Ovary (tissue), 7 donors: ENCODE measurements at regions not wholly inside any gene's neighbourhood (a gene's known extent, or its start where the extent isn't known, plus 50 kb on each side); places are given as distances from the start of the nearest gene placed in this dataset.

Experiments used
- DNase-seq, 5 donors: peaks; one replicate each; pipeline ENCODE4 v3.0.0-alpha.2; 2019 to 2020
- H3K27ac ChIP-seq, 2 donors: fragments of 200-600 bp; one replicate each; pipeline versions ENCODE4 v1.5.1 to v1.8.0; 2019 to 2022
- H3K27me3 ChIP-seq: fragments of 200-600 bp; one replicate; pipeline ENCODE4 v1.8.0; 2022
- H3K36me3 ChIP-seq: fragments of 200-600 bp; sonication (generic); one replicate; pipeline ENCODE4 v1.5.1; 2019
- H3K4me1 ChIP-seq: one replicate; pipeline ENCODE4 v1.8.1; 2013; ENCODE audit warnings: mild to moderate bottlenecking, moderate library complexity; ENCODE audit not compliant: insufficient read depth
- H3K4me3 ChIP-seq: fragments of 200-600 bp; sonication (generic); one replicate; pipeline ENCODE4 v1.5.1; 2017
- H3K9me3 ChIP-seq, 2 donors: fragments of 200-600 bp in 1 of 2; sonication (generic) in 1 of 2; one replicate each; pipeline versions ENCODE4 v1.5.1 to v1.8.1; 2013 to 2019; ENCODE audit warnings: mild to moderate bottlenecking in 1 of 2, moderate library complexity in 1 of 2
- EP300 ChIP-seq: sonication (generic); formaldehyde crosslinking; IDR thresholded peaks from one replicate; pipeline ENCODE4 v1.6.1; 2017; ENCODE audit warnings: antibody characterized with exemption
- POLR2A ChIP-seq: fragments of 450-650 bp; IDR thresholded peaks from one replicate; pipeline ENCODE4 v1.6.1; 2017; ENCODE audit warnings: antibody characterized with exemption, mild to moderate bottlenecking, moderate library complexity
- WGBS, 3 donors: extraction: QIAGEN DNeasy Blood & Tissue Kit in 1 of 3; methylation state at CpG; one replicate each; pipeline versions ENCODE4 v1.1.5 to v1.1.7; 2013 to 2017; 5-methylcytosine and 5-hydroxymethylcytosine counted together
- intact Hi-C, 4 donors: fragments of 100-400 bp; cut with DNase I; formaldehyde crosslinking; loops; one replicate each; pipeline versions ENCODE4 v1.11.0 to v1.15.1; 2022 to 2023
- TF ChIP-seq, protein P1 (sequence below), 3 donors: fragments of 450-650 bp in 2 of 3; fragments of 200-600 bp in 1 of 3; IDR thresholded peaks; one replicate each; pipeline versions ENCODE4 v1.5.1 to v1.8.0; 2016 to 2022; ENCODE audit warnings: antibody characterized with exemption in 3 of 3, mild to moderate bottlenecking in 1 of 3
- donor health status: DM: no; HTN: no; CAD: no; lungs with moderate emphysema.
- donor health status: DM: no; HTN: no; CAD: no.
- donor health status: Bipolar disorder and iron deficiency.
- donor health status: DM: no; HTN: no; CAD: no.
- donor health status: DM: yes; HTN: yes; CAD: no.

DNA sequence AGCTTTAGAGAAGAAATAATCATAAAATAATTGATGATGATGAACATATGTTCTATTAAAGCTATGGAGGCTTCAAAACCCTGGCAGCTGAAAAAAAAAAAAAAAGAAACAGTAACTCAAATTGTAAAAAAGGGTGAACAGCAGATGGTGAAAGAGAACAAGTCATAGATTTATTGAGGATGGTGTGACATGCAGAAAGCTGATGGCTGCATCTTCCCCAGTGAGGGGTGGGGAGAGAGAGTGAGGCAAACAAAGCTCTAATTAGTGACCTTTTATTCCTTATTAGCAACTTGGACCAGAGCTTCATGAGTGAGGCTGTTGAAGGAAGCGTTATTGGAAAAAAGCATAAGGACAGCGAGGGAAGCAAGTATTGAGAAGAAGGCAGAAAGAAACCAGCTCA lies 191.7 kb downstream of the EDN1 start:
- no peak overlapping the region for H3K27ac ChIP-seq
- intact Hi-C loops: no loop called here
- WGBS, 3 donors: 86 to 91% (median 87%) methylated on average over 2 of the region's 2 CpGs

GRCh38 chr6:12482386-12483375 lies 192.5 kb downstream of the EDN1 start:
- intact Hi-C loops: no loop called here
- Histone ChIP-seq H3K9me3 (no peaks in the 10 kb centered on the region), H3K27ac (no peak overlapping the region), H3K36me3 (no peaks in the 10 kb centered on the region), H3K4me1 (no peaks in the 10 kb centered on the region), H3K27me3 (no peaks in the 10 kb centered on the region), H3K4me3 (no peak overlapping the region)
- TF ChIP-seq, protein P1, sequence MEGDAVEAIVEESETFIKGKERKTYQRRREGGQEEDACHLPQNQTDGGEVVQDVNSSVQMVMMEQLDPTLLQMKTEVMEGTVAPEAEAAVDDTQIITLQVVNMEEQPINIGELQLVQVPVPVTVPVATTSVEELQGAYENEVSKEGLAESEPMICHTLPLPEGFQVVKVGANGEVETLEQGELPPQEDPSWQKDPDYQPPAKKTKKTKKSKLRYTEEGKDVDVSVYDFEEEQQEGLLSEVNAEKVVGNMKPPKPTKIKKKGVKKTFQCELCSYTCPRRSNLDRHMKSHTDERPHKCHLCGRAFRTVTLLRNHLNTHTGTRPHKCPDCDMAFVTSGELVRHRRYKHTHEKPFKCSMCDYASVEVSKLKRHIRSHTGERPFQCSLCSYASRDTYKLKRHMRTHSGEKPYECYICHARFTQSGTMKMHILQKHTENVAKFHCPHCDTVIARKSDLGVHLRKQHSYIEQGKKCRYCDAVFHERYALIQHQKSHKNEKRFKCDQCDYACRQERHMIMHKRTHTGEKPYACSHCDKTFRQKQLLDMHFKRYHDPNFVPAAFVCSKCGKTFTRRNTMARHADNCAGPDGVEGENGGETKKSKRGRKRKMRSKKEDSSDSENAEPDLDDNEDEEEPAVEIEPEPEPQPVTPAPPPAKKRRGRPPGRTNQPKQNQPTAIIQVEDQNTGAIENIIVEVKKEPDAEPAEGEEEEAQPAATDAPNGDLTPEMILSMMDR (IDR thresholded peaks at IDR 0.05): no peak
- TF ChIP-seq EP300 (no peak), POLR2A (no peak)
- WGBS, 3 donors: 79 to 90% (median 87%) methylated on average over 5 of the region's 5 CpGs
- DNase-seq: no peak

More for the DNA sequence above, 191.7 kb downstream of the EDN1 start:
- Histone ChIP-seq H3K4me3 (no peak overlapping the region), H3K36me3 (no peaks in the 10 kb centered on the region), H3K9me3 (no peaks in the 10 kb centered on the region), H3K27me3 (no peaks in the 10 kb centered on the region), H3K4me1 (no peaks in the 10 kb centered on the region)
- TF ChIP-seq EP300 (no peak), POLR2A (no peak)
- TF ChIP-seq, protein P1 (IDR thresholded peaks at IDR 0.05): no peak
- DNase-seq: no peak

GRCh38 chr6:12483712-12484111 lies 193.6 kb downstream of the EDN1 start:
- Histone ChIP-seq H3K36me3 (no peaks in the 10 kb centered on the region), H3K27me3 (no peaks in the 10 kb centered on the region), H3K27ac (no peak overlapping the region), H3K9me3 (no peaks in the 10 kb centered on the region), H3K4me3 (no peak overlapping the region), H3K4me1 (no peaks in the 10 kb centered on the region)
- no peak for DNase-seq
- no peak for TF ChIP-seq POLR2A
- intact Hi-C loops: no loop called here
- 66 to 75% (median 66%) methylated on average over 5 of the region's 5 CpGs for WGBS, 3 donors

GRCh38 chr6:12484519-12484918 lies 194.4 kb downstream of the EDN1 start:
- no peak for DNase-seq
- TF ChIP-seq, protein P1 (IDR thresholded peaks at IDR 0.05): no peak
- TF ChIP-seq EP300: no peak
- TF ChIP-seq POLR2A: no peak
- 38 to 58% (median 47%) methylated on average over 3 of the region's 3 CpGs for WGBS, 3 donors
- no peaks in the 10 kb centered on the region for H3K9me3 ChIP-seq
- intact Hi-C loops: no loop called here
- no peak overlapping the region for H3K27ac ChIP-seq
- H3K4me3 ChIP-seq: no peak overlapping the region
- no peaks in the 10 kb centered on the region for H3K27me3 ChIP-seq
- H3K4me1 ChIP-seq: no peaks in the 10 kb centered on the region
- no peaks in the 10 kb centered on the region for H3K36me3 ChIP-seq

DNA sequence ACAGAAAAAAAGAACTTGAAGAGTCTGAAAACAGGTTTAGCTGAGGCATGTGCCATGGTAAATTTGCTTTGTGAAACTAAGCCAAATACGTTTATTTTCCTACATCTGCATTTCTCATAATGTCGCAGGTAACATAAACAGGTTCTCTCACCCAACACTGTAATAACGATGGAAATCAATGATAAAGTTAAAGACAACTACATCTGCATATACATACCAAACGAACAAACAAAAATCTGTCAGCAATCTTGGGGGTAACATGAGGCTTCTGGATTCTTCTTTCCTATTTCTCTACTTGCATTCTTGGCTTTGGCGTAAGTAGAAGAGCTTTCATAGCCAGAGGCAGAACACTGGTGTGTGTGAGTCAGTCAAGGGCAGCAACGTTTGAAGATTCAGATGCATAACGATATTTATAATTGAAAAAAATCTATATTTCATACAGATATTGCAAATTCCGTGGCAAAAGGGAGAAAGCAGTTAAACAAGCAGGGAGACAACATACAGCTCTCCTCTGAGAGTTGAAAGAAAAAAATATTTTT lies 195.1 kb downstream of the EDN1 start:
- DNase-seq: no peak

More for the DNA sequence above, 195.1 kb downstream of the EDN1 start:
- 80 to 89% (median 84%) methylated on average over 8 of the region's 8 CpGs for WGBS, 3 donors
- TF ChIP-seq POLR2A (no peak), EP300 (no peak)
- TF ChIP-seq, protein P1 (IDR thresholded peaks at IDR 0.05): no peak
- Histone ChIP-seq H3K27me3 (no peaks in the 10 kb centered on the region), H3K9me3 (no peaks in the 10 kb centered on the region), H3K4me3 (no peak overlapping the region), H3K27ac (no peak overlapping the region), H3K36me3 (no peaks in the 10 kb centered on the region), H3K4me1 (no peaks in the 10 kb centered on the region)
- intact Hi-C loops: no loop called here
